Thyroid gland (tissue), 4 donors: ENCODE measurements at regions not wholly inside any gene's neighbourhood (a gene's known extent, or its start where the extent isn't known, plus 50 kb on each side); places are given as distances from the start of the nearest gene placed in this dataset.

Experiments used
- POLR2A ChIP-seq, 2 donors: fragments of 450-650 bp; IDR thresholded peaks; one replicate each; pipeline ENCODE4 v1.6.1; 2017; ENCODE audit warnings: antibody characterized with exemption in 2 of 2, mild to moderate bottlenecking in 2 of 2, moderate library complexity in 1 of 2
- TF ChIP-seq, protein P1 (sequence below), 6 experiments: fragments of 200-600 bp in 3 of 6; fragments of 450-650 bp in 3 of 6; sonication (generic) in 3 of 6; IDR thresholded peaks; one replicate each; pipeline ENCODE4 v1.5.1; 2016 to 2019; ENCODE audit warnings: antibody characterized with exemption in 6 of 6, mild to moderate bottlenecking in 2 of 6, inconsistent platforms in 1 of 6, moderate library complexity in 1 of 6

DNA sequence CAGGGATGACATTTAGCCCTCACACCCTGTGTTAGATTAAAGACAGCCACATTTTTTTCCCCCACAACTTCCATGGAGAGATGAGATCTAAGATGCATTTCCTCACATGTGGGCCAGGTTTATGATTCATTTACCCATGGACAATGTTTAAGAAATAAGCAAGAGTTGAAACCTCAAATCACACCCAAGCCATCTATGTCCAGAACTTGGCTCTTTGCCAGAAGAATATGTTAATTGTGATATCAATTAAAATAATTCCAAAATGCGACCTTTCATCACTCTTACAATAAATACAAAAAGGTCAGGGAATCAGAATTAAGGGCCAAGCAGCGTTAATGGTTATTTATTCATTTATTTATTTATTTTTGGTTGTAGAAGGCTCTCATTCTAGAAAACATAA, 1376.9 kb upstream of the TMEM132C start:
- TF ChIP-seq, protein P1, sequence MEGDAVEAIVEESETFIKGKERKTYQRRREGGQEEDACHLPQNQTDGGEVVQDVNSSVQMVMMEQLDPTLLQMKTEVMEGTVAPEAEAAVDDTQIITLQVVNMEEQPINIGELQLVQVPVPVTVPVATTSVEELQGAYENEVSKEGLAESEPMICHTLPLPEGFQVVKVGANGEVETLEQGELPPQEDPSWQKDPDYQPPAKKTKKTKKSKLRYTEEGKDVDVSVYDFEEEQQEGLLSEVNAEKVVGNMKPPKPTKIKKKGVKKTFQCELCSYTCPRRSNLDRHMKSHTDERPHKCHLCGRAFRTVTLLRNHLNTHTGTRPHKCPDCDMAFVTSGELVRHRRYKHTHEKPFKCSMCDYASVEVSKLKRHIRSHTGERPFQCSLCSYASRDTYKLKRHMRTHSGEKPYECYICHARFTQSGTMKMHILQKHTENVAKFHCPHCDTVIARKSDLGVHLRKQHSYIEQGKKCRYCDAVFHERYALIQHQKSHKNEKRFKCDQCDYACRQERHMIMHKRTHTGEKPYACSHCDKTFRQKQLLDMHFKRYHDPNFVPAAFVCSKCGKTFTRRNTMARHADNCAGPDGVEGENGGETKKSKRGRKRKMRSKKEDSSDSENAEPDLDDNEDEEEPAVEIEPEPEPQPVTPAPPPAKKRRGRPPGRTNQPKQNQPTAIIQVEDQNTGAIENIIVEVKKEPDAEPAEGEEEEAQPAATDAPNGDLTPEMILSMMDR (IDR thresholded peaks at IDR 0.05) = no peak
- TF ChIP-seq POLR2A (IDR thresholded peaks at IDR 0.05) = no peak
